Ascending aorta (tissue), 2 donors: ENCODE measurements at regions not wholly inside any gene's neighbourhood (a gene's known extent, or its start where the extent isn't known, plus 50 kb on each side); places are given as distances from the start of the nearest gene placed in this dataset.

Source experiments
- DNase-seq, 2 donors: peaks; one replicate each; pipeline ENCODE4 v3.0.0-alpha.2; 2019; ENCODE audit warnings: low spot score in 2 of 2
- H3K27ac ChIP-seq, 2 donors: fragments of 200-600 bp; sonication (generic); one replicate each; pipeline ENCODE4 v1.5.1; 2016 to 2017; ENCODE audit warnings: mild to moderate bottlenecking in 1 of 2
- H3K27me3 ChIP-seq: fragments of 200-600 bp; sonication (generic); one replicate; pipeline ENCODE4 v1.5.1; 2017
- H3K36me3 ChIP-seq, 2 donors: fragments of 200-600 bp; sonication (generic); one replicate each; pipeline ENCODE4 v1.5.1; 2016
- H3K4me1 ChIP-seq, 2 donors: fragments of 200-600 bp; sonication (generic); one replicate each; pipeline ENCODE4 v1.5.1; 2016 to 2017; ENCODE audit warnings: mild to moderate bottlenecking in 1 of 2
- H3K4me3 ChIP-seq, 2 donors: fragments of 200-600 bp; sonication (generic); one replicate each; pipeline ENCODE4 v1.5.1; 2016 to 2017; ENCODE audit warnings: mild to moderate bottlenecking in 1 of 2
- H3K9me3 ChIP-seq, 2 donors: fragments of 200-600 bp; sonication (generic); one replicate each; pipeline ENCODE4 v1.5.1; 2016
- intact Hi-C: fragments of 100-400 bp; cut with DNase I; formaldehyde crosslinking; loops from one replicate; pipeline ENCODE4 v1.15.1; 2023
- TF ChIP-seq, protein P1 (sequence below), 3 experiments: fragments of 200-600 bp in 2 of 3; fragments of 450-650 bp in 1 of 3; sonication (generic) in 2 of 3; IDR thresholded peaks; one replicate each; pipeline ENCODE4 v1.5.1; 2016 to 2019; ENCODE audit warnings: antibody characterized with exemption in 3 of 3, mild to moderate bottlenecking in 1 of 3, moderate library complexity in 1 of 3

DNA sequence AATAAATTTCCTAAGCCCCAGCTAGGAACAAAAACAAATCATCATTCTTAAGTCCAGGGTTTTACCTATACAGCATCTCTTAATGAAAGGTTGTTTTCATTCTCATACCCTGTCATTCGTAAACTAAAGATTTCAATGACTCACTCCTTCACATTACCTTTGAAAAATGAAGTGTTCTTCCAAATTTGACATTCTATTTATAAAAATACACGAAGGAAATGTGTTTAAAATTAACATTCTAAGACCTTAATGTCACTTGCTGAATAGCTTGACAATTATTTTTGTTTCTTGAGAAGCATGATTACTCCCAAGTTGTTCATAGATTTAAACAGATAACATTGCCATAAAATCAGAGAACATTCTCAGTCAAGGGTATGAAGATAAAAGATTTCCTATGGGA is 1188.3 kb upstream of the SORCS1 start:
- Histone ChIP-seq H3K9me3 (no peaks in the 10 kb centered on the region), H3K36me3 (no peaks in the 10 kb centered on the region), H3K4me1 (no peaks in the 10 kb centered on the region), H3K27me3 (no peaks in the 10 kb centered on the region), H3K27ac (no peak overlapping the region), H3K4me3 (no peak overlapping the region)
- TF ChIP-seq, protein P1, sequence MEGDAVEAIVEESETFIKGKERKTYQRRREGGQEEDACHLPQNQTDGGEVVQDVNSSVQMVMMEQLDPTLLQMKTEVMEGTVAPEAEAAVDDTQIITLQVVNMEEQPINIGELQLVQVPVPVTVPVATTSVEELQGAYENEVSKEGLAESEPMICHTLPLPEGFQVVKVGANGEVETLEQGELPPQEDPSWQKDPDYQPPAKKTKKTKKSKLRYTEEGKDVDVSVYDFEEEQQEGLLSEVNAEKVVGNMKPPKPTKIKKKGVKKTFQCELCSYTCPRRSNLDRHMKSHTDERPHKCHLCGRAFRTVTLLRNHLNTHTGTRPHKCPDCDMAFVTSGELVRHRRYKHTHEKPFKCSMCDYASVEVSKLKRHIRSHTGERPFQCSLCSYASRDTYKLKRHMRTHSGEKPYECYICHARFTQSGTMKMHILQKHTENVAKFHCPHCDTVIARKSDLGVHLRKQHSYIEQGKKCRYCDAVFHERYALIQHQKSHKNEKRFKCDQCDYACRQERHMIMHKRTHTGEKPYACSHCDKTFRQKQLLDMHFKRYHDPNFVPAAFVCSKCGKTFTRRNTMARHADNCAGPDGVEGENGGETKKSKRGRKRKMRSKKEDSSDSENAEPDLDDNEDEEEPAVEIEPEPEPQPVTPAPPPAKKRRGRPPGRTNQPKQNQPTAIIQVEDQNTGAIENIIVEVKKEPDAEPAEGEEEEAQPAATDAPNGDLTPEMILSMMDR (IDR thresholded peaks at IDR 0.05): no peak
- intact Hi-C loops: no loop called here
- no peak for DNase-seq

DNA sequence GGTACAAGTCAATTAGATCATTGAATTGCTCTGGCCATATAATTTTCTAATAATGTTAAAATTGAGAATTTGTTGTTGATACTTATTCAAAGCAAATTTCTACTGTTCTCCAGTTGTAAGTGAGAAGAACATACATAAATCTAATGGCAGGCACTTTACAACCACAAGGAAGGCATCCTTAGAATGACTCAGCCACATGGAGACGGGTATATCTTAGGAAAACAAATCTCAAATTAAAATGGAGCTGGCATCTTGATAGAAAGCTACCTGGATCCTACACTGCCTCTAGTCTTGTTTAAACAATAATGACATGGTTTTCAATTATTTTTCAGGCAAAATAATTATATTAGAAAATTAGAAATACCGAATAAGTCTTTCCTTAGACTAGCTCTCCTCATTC is 1183.7 kb upstream of the SORCS1 start:
- Histone ChIP-seq H3K27me3 (no peaks in the 10 kb centered on the region), H3K36me3 (no peaks in the 10 kb centered on the region), H3K4me3 (no peak overlapping the region), H3K4me1 (no peaks in the 10 kb centered on the region), H3K27ac (no peak overlapping the region), H3K9me3 (no peaks in the 10 kb centered on the region)
- TF ChIP-seq, protein P1 (IDR thresholded peaks at IDR 0.05): no peak
- intact Hi-C loops: no loop called here
- no peak for DNase-seq

DNA sequence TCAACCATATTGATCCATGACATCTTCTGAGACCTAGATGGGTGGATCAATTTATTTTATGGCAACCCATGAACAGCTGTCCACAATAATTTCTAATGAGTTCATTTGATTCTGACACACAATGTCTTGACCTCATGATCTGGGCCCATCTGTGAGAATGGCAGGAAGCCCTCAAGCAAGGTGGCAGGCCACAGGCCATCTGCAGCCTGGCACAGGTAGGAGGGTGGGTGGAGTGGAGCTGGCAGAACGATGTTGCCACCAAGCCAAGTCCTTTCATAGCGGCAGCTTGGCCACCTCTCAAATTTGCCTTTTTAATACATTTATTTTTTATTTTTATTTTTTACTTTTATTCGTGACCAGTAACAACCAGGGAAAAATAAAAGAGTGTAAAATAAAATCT is 1181.6 kb upstream of the SORCS1 start:
- no peaks in the 10 kb centered on the region for H3K36me3 ChIP-seq
- TF ChIP-seq, protein P1 (IDR thresholded peaks at IDR 0.05): no peak
- no peak overlapping the region for H3K27ac ChIP-seq
- H3K27me3 ChIP-seq: no peaks in the 10 kb centered on the region
- H3K4me1 ChIP-seq: no peaks in the 10 kb centered on the region
- no peak for DNase-seq
- no peak overlapping the region for H3K4me3 ChIP-seq
- no peaks in the 10 kb centered on the region for H3K9me3 ChIP-seq
- intact Hi-C loops: no loop called here

DNA sequence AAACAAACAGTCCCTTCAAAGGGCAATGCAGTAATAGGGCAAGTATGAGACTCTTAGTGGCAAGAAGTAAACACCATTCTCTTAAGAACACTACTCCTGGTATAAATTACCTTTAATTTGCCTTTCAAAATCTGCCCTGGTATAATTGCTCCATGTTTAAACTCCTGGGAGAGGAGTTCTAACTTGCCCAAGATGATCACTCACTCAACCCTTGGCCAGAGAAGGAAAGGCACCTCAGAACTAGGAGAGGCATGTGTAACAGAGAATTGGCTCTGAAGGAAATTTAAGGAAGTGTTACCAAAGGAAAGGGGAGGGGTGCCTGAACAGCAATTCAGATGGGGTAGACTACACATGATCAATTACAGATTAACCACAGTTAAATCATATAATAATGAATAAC is 1173.6 kb upstream of the SORCS1 start:
- H3K27ac ChIP-seq: no peak overlapping the region
- H3K9me3 ChIP-seq: no peaks in the 10 kb centered on the region
- no peaks in the 10 kb centered on the region for H3K27me3 ChIP-seq
- DNase-seq: no peak
- intact Hi-C loops: no loop called here
- TF ChIP-seq, protein P1 (IDR thresholded peaks at IDR 0.05): no peak
- H3K36me3 ChIP-seq: no peaks in the 10 kb centered on the region
- no peaks in the 10 kb centered on the region for H3K4me1 ChIP-seq
- no peak overlapping the region for H3K4me3 ChIP-seq

DNA sequence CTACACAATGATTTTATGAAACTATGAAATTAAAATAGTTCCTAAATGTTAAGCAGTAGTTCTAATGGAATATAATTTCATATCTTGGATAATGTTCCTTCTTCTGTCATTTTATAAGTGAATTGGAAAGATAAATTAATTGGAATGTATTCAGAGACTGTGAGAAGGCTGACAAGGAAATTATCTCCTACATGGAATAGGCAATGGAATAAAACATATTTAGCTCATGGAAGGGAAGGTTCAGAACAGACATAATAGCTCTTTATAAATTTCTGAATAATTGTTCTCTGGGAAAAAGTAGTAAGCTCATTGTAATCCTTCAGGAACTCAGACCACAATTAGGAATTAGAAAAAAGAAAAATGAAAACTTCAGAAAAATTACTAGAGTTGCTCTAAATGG is 1172.3 kb upstream of the SORCS1 start:
- TF ChIP-seq, protein P1 (IDR thresholded peaks at IDR 0.05): no peak
- intact Hi-C loops: no loop called here

DNA sequence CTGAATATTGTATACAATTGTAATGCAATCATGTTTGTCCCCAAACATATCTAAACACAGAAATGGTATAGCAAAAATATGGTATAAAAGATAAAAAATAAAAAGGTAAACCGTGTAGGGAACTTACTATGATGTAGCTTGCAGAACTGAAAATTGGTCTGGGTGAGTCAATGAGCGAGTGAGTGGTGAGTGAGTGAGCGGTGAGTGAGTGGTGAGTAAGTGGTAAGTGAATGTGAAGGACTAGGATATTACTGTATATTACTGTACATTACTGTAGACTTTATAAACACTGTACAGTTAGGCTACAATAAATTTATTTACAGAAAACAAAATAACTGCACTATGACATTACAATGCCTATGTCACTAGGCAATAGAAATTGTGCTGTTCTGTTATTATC is 1163.2 kb upstream of the SORCS1 start:
- TF ChIP-seq, protein P1 (IDR thresholded peaks at IDR 0.05): no peak
- Histone ChIP-seq H3K4me1 (no peaks in the 10 kb centered on the region), H3K27ac (no peak overlapping the region), H3K9me3 (no peaks in the 10 kb centered on the region), H3K4me3 (no peak overlapping the region), H3K36me3 (no peaks in the 10 kb centered on the region), H3K27me3 (no peaks in the 10 kb centered on the region)
- DNase-seq: no peak
- intact Hi-C loops: no loop called here

More for the DNA sequence above, 1172.3 kb upstream of the SORCS1 start:
- Histone ChIP-seq H3K4me1 (no peaks in the 10 kb centered on the region), H3K9me3 (no peaks in the 10 kb centered on the region), H3K27me3 (no peaks in the 10 kb centered on the region), H3K4me3 (no peak overlapping the region), H3K36me3 (no peaks in the 10 kb centered on the region), H3K27ac (no peak overlapping the region)
- no peak for DNase-seq
